ENCODE measurements at regions not wholly inside any gene's neighbourhood (a gene's known extent, or its start where the extent isn't known, plus 50 kb on each side); places are given as distances from the start of the nearest gene placed in this dataset.
"Not testable (repeated sequence)": the region's sequence is repeated elsewhere in the genome, so short reads cannot be mapped to it uniquely, and the experiment has no call there.

GRCh38 chr12:46474385-46474784, 101.8 kb upstream of the SLC38A2 start:
- TF ChIP-seq EZH2 (IDR thresholded peaks at IDR 0.05; ENCODE audit: borderline replicate concordance, insufficient read depth, low read length, poor library complexity, severe bottlenecking); CTCF (IDR thresholded peaks at IDR 0.05; ENCODE audit: poor library complexity, severe bottlenecking); REST (IDR thresholded peaks at IDR 0.05; ENCODE audit: borderline replicate concordance); SMC3 (conservative IDR thresholded peaks at IDR 0.05; ENCODE audit: poor library complexity); EP300 (conservative IDR thresholded peaks at IDR 0.05; ENCODE audit: poor library complexity, severe bottlenecking): not testable (repeated sequence)
